Activated CD4-positive, CD25-positive, alpha-beta regulatory T cell treated with anti-CD3 and anti-CD28 coated beads, Interleukin-2, amount 50 U/mL, for 24 hours (primary cell): ENCODE measurements at regions not wholly inside any gene's neighbourhood (a gene's known extent, or its start where the extent isn't known, plus 50 kb on each side); places are given as distances from the start of the nearest gene placed in this dataset.

ENCODE experiments used
- ATAC-seq, 2 donors: fragments of 150-1000 bp; cut with Tn5 transposase; one replicate each; pipeline ENCODE4 v1.10.0; 2021; ENCODE audit warnings: mild to moderate bottlenecking in 1 of 2, moderate library complexity in 1 of 2

- no peak for ATAC-seq
Measured at GRCh38 chr9:84589542-84589941, 80.0 kb upstream of the NTRK2 start.

GRCh38 chr9:84590706-84591105, 78.8 kb upstream of the NTRK2 start:
- ATAC-seq, result no peak

- ATAC-seq, result no peak
Measured at GRCh38 chr9:84592918-84593317, 76.6 kb upstream of the NTRK2 start.

- ATAC-seq, result no peak
Measured at GRCh38 chr9:84593352-84593751, 76.2 kb upstream of the NTRK2 start.

GRCh38 chr9:84597131-84597530, 72.4 kb upstream of the NTRK2 start:
- no peak for ATAC-seq

GRCh38 chr9:84598921-84599636, 70.5 kb upstream of the NTRK2 start:
- ATAC-seq, result no peak

GRCh38 chr9:84600739-84601138, 68.8 kb upstream of the NTRK2 start:
- no peak for ATAC-seq

GRCh38 chr9:84604223-84604622, 65.3 kb upstream of the NTRK2 start:
- ATAC-seq, result no peak

GRCh38 chr9:84609779-84610178, 59.8 kb upstream of the NTRK2 start:
- no peak for ATAC-seq

GRCh38 chr9:84613431-84613830, 56.1 kb upstream of the NTRK2 start:
- no peak for ATAC-seq

- no peak for ATAC-seq
Measured at GRCh38 chr9:84615544-84615943, 54.0 kb upstream of the NTRK2 start.

GRCh38 chr9:84617411-84618029, 52.0 kb upstream of the NTRK2 start:
- ATAC-seq, result no peak
